ENCODE measurements at regions not wholly inside any gene's neighbourhood (a gene's known extent, or its start where the extent isn't known, plus 50 kb on each side); places are given as distances from the start of the nearest gene placed in this dataset.

DNA sequence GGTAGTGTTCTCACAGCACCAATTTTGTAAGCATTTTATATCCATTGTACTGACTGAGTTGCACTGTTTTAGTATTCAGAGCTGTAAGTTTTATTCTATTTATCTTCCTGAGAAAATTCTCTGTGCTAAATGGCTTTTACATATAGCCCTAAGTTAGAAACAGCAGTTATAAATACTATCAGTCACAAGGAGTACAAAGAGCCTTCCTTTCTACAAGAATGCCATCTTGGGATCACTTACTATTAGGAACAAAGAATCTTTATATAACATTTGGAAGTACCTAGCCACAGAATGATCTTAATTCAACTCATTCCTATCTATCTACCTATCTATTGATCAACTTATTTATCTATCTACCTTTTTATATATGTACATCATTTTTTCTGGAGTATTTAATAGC lies 423.9 kb upstream of the RGS18 start:
- no peak overlapping the region for H3K4me3 ChIP-seq (ENCODE audit: low read depth in 1 of 2, low read length in 2 of 2)
- H3K9me3 ChIP-seq (ENCODE audit: insufficient read depth, low read length, severe bottlenecking): peaks cover 4% of the 10 kb centered on the region
- H3K36me3 ChIP-seq (ENCODE audit: insufficient read depth, low read length): no peaks in the 10 kb centered on the region
- DNase-seq (no peak), ATAC-seq (ENCODE audit: insufficient read depth, low read depth) (no peak)
- no peak overlapping the region for H3K27ac ChIP-seq (ENCODE audit: low read length)
- no peak overlapping the region for H3K9ac ChIP-seq (ENCODE audit: low read depth, low read length)
- no peaks in the 10 kb centered on the region for H3K27me3 ChIP-seq (ENCODE audit: insufficient read depth, low read length, poor library complexity)
- peaks cover 3% of the 10 kb centered on the region; the same call in 1 of the 2 replicates for H3K4me1 ChIP-seq (ENCODE audit: insufficient read depth, low read length)
- TF ChIP-seq, protein P1, sequence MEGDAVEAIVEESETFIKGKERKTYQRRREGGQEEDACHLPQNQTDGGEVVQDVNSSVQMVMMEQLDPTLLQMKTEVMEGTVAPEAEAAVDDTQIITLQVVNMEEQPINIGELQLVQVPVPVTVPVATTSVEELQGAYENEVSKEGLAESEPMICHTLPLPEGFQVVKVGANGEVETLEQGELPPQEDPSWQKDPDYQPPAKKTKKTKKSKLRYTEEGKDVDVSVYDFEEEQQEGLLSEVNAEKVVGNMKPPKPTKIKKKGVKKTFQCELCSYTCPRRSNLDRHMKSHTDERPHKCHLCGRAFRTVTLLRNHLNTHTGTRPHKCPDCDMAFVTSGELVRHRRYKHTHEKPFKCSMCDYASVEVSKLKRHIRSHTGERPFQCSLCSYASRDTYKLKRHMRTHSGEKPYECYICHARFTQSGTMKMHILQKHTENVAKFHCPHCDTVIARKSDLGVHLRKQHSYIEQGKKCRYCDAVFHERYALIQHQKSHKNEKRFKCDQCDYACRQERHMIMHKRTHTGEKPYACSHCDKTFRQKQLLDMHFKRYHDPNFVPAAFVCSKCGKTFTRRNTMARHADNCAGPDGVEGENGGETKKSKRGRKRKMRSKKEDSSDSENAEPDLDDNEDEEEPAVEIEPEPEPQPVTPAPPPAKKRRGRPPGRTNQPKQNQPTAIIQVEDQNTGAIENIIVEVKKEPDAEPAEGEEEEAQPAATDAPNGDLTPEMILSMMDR (IDR thresholded peaks at IDR 0.05; ENCODE audit: borderline replicate concordance, extremely low read depth, low read length, poor library complexity, severe bottlenecking): no peak
- TF ChIP-seq EZH2 (IDR thresholded peaks at IDR 0.05; ENCODE audit: borderline replicate concordance, low read depth, low read length, severe bottlenecking): no peak
- H4K20me1 ChIP-seq (ENCODE audit: insufficient read depth, low read length): no peaks in the 10 kb centered on the region
- H3K79me2 ChIP-seq (ENCODE audit: insufficient read depth, low read length): no peaks in the 10 kb centered on the region
- no peak overlapping the region for H2AFZ ChIP-seq (ENCODE audit: low read depth, low read length)
- no peak overlapping the region for H3K4me2 ChIP-seq (ENCODE audit: insufficient read depth, low read length)

GRCh38 chr1:191739544-191739943 lies 418.7 kb upstream of the RGS18 start:
- no peak for DNase-seq
- TF ChIP-seq EZH2 (IDR thresholded peaks at IDR 0.05; ENCODE audit: borderline replicate concordance, low read depth, low read length, severe bottlenecking): no peak
- TF ChIP-seq, protein P1 (IDR thresholded peaks at IDR 0.05; ENCODE audit: borderline replicate concordance, extremely low read depth, low read length, poor library complexity, severe bottlenecking): no peak
- Histone ChIP-seq H3K4me2 (ENCODE audit: insufficient read depth, low read length) (no peak overlapping the region), H3K27me3 (ENCODE audit: insufficient read depth, low read length, poor library complexity) (no peaks in the 10 kb centered on the region), H3K4me1 (ENCODE audit: insufficient read depth, low read length) (peaks cover 3% of the 10 kb centered on the region; the same call in 1 of the 2 replicates), H3K27ac (ENCODE audit: low read length) (no peak overlapping the region), H4K20me1 (ENCODE audit: insufficient read depth, low read length) (no peaks in the 10 kb centered on the region), H2AFZ (ENCODE audit: low read depth, low read length) (no peak overlapping the region), H3K79me2 (ENCODE audit: insufficient read depth, low read length) (no peaks in the 10 kb centered on the region), H3K36me3 (ENCODE audit: insufficient read depth, low read length) (no peaks in the 10 kb centered on the region), H3K9me3 (ENCODE audit: insufficient read depth, low read length, severe bottlenecking) (no peaks in the 10 kb centered on the region), H3K4me3 (ENCODE audit: low read depth in 1 of 2, low read length in 2 of 2) (no peak overlapping the region), H3K9ac (ENCODE audit: low read depth, low read length) (no peak overlapping the region)
- no peak for ATAC-seq (ENCODE audit: insufficient read depth, low read depth)

DNA sequence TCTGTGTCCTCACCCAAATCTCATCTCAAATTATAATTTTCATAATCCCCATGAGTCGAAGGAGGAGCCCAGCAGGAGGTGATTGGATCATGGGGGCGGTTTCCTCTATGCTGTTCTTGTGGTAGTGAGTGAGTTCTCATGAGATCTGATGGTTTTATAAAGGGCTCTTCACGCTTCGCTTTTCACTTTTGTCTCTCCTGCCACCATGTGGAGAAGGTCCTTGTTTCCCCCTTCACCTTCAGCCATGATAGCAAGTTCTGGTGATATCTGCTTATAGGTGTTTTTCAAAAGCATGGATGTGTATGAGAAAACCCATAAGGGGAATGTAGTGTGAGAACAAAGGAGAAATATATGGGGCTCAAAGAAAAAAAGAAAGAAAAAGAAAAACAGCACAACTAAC lies 405.9 kb upstream of the RGS18 start:
- Histone ChIP-seq H2AFZ (ENCODE audit: low read depth, low read length) (no peak overlapping the region), H3K27ac (ENCODE audit: low read length) (no peak overlapping the region), H3K4me1 (ENCODE audit: insufficient read depth, low read length) (peaks cover 12% of the 10 kb centered on the region), H3K4me2 (ENCODE audit: insufficient read depth, low read length) (no peak overlapping the region), H3K4me3 (ENCODE audit: low read depth in 1 of 2, low read length in 2 of 2) (no peak overlapping the region), H3K9me3 (ENCODE audit: insufficient read depth, low read length, severe bottlenecking) (peaks cover 2% of the 10 kb centered on the region), H3K79me2 (ENCODE audit: insufficient read depth, low read length) (no peaks in the 10 kb centered on the region), H3K36me3 (ENCODE audit: insufficient read depth, low read length) (no peaks in the 10 kb centered on the region), H3K9ac (ENCODE audit: low read depth, low read length) (no peak overlapping the region), H4K20me1 (ENCODE audit: insufficient read depth, low read length) (no peaks in the 10 kb centered on the region), H3K27me3 (ENCODE audit: insufficient read depth, low read length, poor library complexity) (no peaks in the 10 kb centered on the region)
- no peak for DNase-seq
- no peak for ATAC-seq (ENCODE audit: insufficient read depth, low read depth)
- TF ChIP-seq, protein P1 (IDR thresholded peaks at IDR 0.05; ENCODE audit: borderline replicate concordance, extremely low read depth, low read length, poor library complexity, severe bottlenecking): no peak
- no peak for TF ChIP-seq EZH2 (IDR thresholded peaks at IDR 0.05; ENCODE audit: borderline replicate concordance, low read depth, low read length, severe bottlenecking)

GRCh38 chr1:191760016-191760415 lies 398.2 kb upstream of the RGS18 start:
- no peaks in the 10 kb centered on the region for H3K27me3 ChIP-seq (ENCODE audit: insufficient read depth, low read length, poor library complexity)
- peaks cover 15% of the 10 kb centered on the region for H3K4me1 ChIP-seq (ENCODE audit: insufficient read depth, low read length)
- H2AFZ ChIP-seq (ENCODE audit: low read depth, low read length): no peak overlapping the region
- H3K4me2 ChIP-seq (ENCODE audit: insufficient read depth, low read length): no peak overlapping the region
- H3K27ac ChIP-seq (ENCODE audit: low read length): no peak overlapping the region
- H3K9me3 ChIP-seq (ENCODE audit: insufficient read depth, low read length, severe bottlenecking): peaks cover 7% of the 10 kb centered on the region
- ATAC-seq (ENCODE audit: insufficient read depth, low read depth) (no peak), DNase-seq (no peak)
- H3K4me3 ChIP-seq (ENCODE audit: low read depth in 1 of 2, low read length in 2 of 2): no peak overlapping the region
- TF ChIP-seq, protein P1 (IDR thresholded peaks at IDR 0.05; ENCODE audit: borderline replicate concordance, extremely low read depth, low read length, poor library complexity, severe bottlenecking): no peak
- no peak for TF ChIP-seq EZH2 (IDR thresholded peaks at IDR 0.05; ENCODE audit: borderline replicate concordance, low read depth, low read length, severe bottlenecking)
- no peak overlapping the region for H3K9ac ChIP-seq (ENCODE audit: low read depth, low read length)
- no peaks in the 10 kb centered on the region for H3K36me3 ChIP-seq (ENCODE audit: insufficient read depth, low read length)
- no peaks in the 10 kb centered on the region for H3K79me2 ChIP-seq (ENCODE audit: insufficient read depth, low read length)
- no peaks in the 10 kb centered on the region for H4K20me1 ChIP-seq (ENCODE audit: insufficient read depth, low read length)
